Type B pancreatic cell (in vitro differentiated cells): ENCODE measurements at regions not wholly inside any gene's neighbourhood (a gene's known extent, or its start where the extent isn't known, plus 50 kb on each side); places are given as distances from the start of the nearest gene placed in this dataset.

Experiments used
- DNase-seq: peaks from one replicate; pipeline ENCODE4 v3.0.0; 2021; ENCODE audit warnings: mixed read lengths; ENCODE audit not compliant: unreplicated experiment; ENCODE audit errors: extremely low spot score
- H3K27ac Mint-ChIP-seq: 2 replicates; pipeline ENCODE4 v1.8.0; 2021; ENCODE audit warnings: mild to moderate bottlenecking, mixed read lengths
- H3K27me3 Mint-ChIP-seq: 2 replicates; pipeline ENCODE4 v1.8.0; 2021; ENCODE audit warnings: mixed read lengths
- H3K36me3 Mint-ChIP-seq: 2 replicates; pipeline ENCODE4 v1.8.0; 2021; ENCODE audit warnings: mixed read lengths
- H3K4me1 Mint-ChIP-seq: one replicate; pipeline ENCODE4 v1.8.0; 2021; ENCODE audit warnings: mixed read lengths; ENCODE audit not compliant: unreplicated experiment
- H3K4me3 Mint-ChIP-seq: 2 replicates; pipeline ENCODE4 v1.8.0; 2021; ENCODE audit warnings: mild to moderate bottlenecking, mixed read lengths
- H3K9me3 Mint-ChIP-seq: 2 replicates; pipeline ENCODE4 v1.8.0; 2021; ENCODE audit warnings: mixed read lengths
- TF ChIP-seq, protein P1 (sequence below): fragments of 200-600 bp; sonication (generic); conservative IDR thresholded peaks from 2 replicates; pipeline ENCODE4 v1.5.0; 2021; ENCODE audit warnings: antibody characterized with exemption, mild to moderate bottlenecking

GRCh38 chrX:8105531-8105930 lies 65.5 kb downstream of the VCX2 start:
- H3K27me3 Mint-ChIP-seq = peaks cover 16% of the 10 kb centered on the region
- H3K27ac Mint-ChIP-seq = no peak overlapping the region
- peaks cover 8% of the 10 kb centered on the region for H3K9me3 Mint-ChIP-seq

GRCh38 chrX:8103655-8104054 lies 67.4 kb downstream of the VCX2 start:
- no peaks in the 10 kb centered on the region for H3K4me1 Mint-ChIP-seq
- peaks cover 2% of the 10 kb centered on the region for H3K9me3 Mint-ChIP-seq
- no peak for DNase-seq
- H3K27ac Mint-ChIP-seq = no peak overlapping the region
- H3K36me3 Mint-ChIP-seq = peaks cover 2% of the 10 kb centered on the region
- H3K4me3 Mint-ChIP-seq = no peak overlapping the region
- H3K27me3 Mint-ChIP-seq = peaks cover 7% of the 10 kb centered on the region
- TF ChIP-seq, protein P1, sequence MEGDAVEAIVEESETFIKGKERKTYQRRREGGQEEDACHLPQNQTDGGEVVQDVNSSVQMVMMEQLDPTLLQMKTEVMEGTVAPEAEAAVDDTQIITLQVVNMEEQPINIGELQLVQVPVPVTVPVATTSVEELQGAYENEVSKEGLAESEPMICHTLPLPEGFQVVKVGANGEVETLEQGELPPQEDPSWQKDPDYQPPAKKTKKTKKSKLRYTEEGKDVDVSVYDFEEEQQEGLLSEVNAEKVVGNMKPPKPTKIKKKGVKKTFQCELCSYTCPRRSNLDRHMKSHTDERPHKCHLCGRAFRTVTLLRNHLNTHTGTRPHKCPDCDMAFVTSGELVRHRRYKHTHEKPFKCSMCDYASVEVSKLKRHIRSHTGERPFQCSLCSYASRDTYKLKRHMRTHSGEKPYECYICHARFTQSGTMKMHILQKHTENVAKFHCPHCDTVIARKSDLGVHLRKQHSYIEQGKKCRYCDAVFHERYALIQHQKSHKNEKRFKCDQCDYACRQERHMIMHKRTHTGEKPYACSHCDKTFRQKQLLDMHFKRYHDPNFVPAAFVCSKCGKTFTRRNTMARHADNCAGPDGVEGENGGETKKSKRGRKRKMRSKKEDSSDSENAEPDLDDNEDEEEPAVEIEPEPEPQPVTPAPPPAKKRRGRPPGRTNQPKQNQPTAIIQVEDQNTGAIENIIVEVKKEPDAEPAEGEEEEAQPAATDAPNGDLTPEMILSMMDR = no peak

More at GRCh38 chrX:8105531-8105930, 65.5 kb downstream of the VCX2 start:
- no peaks in the 10 kb centered on the region for H3K4me1 Mint-ChIP-seq
- H3K4me3 Mint-ChIP-seq = no peak overlapping the region
- peaks cover 7% of the 10 kb centered on the region for H3K36me3 Mint-ChIP-seq
- no peak for DNase-seq
- TF ChIP-seq, protein P1 = no peak

DNA sequence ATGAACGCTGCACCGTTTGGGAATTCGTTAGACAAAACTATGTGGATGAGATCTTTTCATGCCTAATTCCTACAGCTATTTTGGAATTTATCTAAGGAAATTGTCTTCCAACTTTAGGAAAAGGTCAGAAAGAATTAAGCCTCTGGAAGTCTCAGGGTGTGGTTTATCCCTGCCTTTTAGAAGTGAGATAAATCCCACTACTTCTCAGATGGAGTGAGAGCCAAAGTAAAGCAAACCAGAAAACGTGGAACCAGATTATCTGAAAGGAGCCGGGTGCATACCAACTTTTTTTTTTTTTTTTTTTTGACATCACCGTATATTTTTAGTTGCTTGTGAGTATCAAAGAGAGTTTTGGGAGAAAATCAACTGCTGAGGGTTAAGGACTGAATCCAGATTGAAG lies 79.6 kb downstream of the VCX2 start:
- H3K27ac Mint-ChIP-seq = no peak overlapping the region
- TF ChIP-seq, protein P1 = no peak
- H3K27me3 Mint-ChIP-seq = no peaks in the 10 kb centered on the region
- H3K9me3 Mint-ChIP-seq = no peaks in the 10 kb centered on the region
- DNase-seq = no peak
- H3K4me1 Mint-ChIP-seq = peaks cover 8% of the 10 kb centered on the region
- no peaks in the 10 kb centered on the region for H3K36me3 Mint-ChIP-seq
- H3K4me3 Mint-ChIP-seq = no peak overlapping the region

- H3K27ac Mint-ChIP-seq = no peak overlapping the region
- peaks cover 8% of the 10 kb centered on the region for H3K4me1 Mint-ChIP-seq
- DNase-seq = no peak
Observed at GRCh38 chrX:8090906-8091305, 80.2 kb downstream of the VCX2 start.

DNA sequence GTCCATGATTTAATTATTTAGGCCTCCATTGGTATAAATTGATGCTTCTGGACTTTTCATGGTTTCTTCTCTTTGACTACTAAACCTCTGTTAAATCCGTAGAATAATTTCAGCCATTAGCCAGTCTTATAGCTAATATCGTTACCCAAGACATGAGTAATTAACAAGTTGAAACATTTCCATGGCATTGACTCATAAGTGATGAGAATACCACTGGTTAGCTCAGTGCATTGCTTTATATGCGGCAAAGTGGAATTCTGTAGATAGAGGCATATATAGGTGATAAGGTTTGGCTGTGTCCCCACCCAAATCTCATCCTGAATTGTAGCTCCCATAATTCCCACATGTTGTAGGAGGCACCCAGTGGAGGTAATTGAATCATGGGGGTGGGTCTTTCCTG lies 80.6 kb downstream of the VCX2 start:
- Mint-ChIP-seq H3K36me3 (no peaks in the 10 kb centered on the region), H3K4me1 (peaks cover 8% of the 10 kb centered on the region), H3K27ac (no peak overlapping the region), H3K4me3 (no peak overlapping the region), H3K27me3 (peaks cover 3% of the 10 kb centered on the region), H3K9me3 (no peaks in the 10 kb centered on the region)
- no peak for DNase-seq
- TF ChIP-seq, protein P1 = no peak

More at GRCh38 chrX:8090906-8091305, 80.2 kb downstream of the VCX2 start:
- H3K27me3 Mint-ChIP-seq = peaks cover 3% of the 10 kb centered on the region
- H3K4me3 Mint-ChIP-seq = no peak overlapping the region
- TF ChIP-seq, protein P1 = no peak
- no peaks in the 10 kb centered on the region for H3K9me3 Mint-ChIP-seq
- H3K36me3 Mint-ChIP-seq = no peaks in the 10 kb centered on the region

- peaks cover 13% of the 10 kb centered on the region for H3K4me1 Mint-ChIP-seq
- no peak for DNase-seq
- peaks cover 3% of the 10 kb centered on the region for H3K27me3 Mint-ChIP-seq
- H3K36me3 Mint-ChIP-seq = no peaks in the 10 kb centered on the region
- TF ChIP-seq, protein P1 = no peak
- no peak overlapping the region for H3K27ac Mint-ChIP-seq
- H3K4me3 Mint-ChIP-seq = no peak overlapping the region
- H3K9me3 Mint-ChIP-seq = no peaks in the 10 kb centered on the region
Observed at GRCh38 chrX:8089141-8089540, 81.9 kb downstream of the VCX2 start.
